HS-5 (cell line): ENCODE measurements at regions not wholly inside any gene's neighbourhood (a gene's known extent, or its start where the extent isn't known, plus 50 kb on each side); places are given as distances from the start of the nearest gene placed in this dataset.
"Not testable (repeated sequence)": the region's sequence is repeated elsewhere in the genome, so short reads cannot be mapped to it uniquely, and the experiment has no call there.

Source experiments
- DNase-seq: peaks from one replicate; pipeline ENCODE4 v3.0.0-alpha.2; 2012; ENCODE audit warnings: low read depth

- DNase-seq = no peak
These were observed 377.5 kb downstream of the HLX start for GRCh38 chr1:221256773-221257172.

GRCh38 chr1:221257548-221257947 is 378.3 kb downstream of the HLX start:
- not testable (repeated sequence) for DNase-seq

- DNase-seq = not testable (repeated sequence)
These were observed 383.4 kb downstream of the HLX start for GRCh38 chr1:221262677-221263076.

- peak; percentile 46 for DNase-seq
These were observed 384.9 kb downstream of the HLX start for GRCh38 chr1:221263831-221264767.

GRCh38 chr1:221264848-221265247 is 385.6 kb downstream of the HLX start:
- no peak for DNase-seq

GRCh38 chr1:221268295-221268694 is 389.1 kb downstream of the HLX start:
- DNase-seq = peak; percentile 73

- no peak for DNase-seq
These were observed 392.5 kb downstream of the HLX start for GRCh38 chr1:221271701-221272100.

GRCh38 chr1:221272940-221273339 is 393.7 kb downstream of the HLX start:
- no peak for DNase-seq

GRCh38 chr1:221274373-221274772 is 395.1 kb downstream of the HLX start:
- DNase-seq = no peak

- no peak for DNase-seq
These were observed 397.7 kb downstream of the HLX start for GRCh38 chr1:221276896-221277409.

- no peak for DNase-seq
These were observed 399.9 kb downstream of the HLX start for GRCh38 chr1:221279146-221279545.

GRCh38 chr1:221283532-221283931 is 404.3 kb downstream of the HLX start:
- no peak for DNase-seq

GRCh38 chr1:221284028-221284427 is 404.8 kb downstream of the HLX start:
- DNase-seq = no peak

- DNase-seq = not testable (repeated sequence)
These were observed 405.7 kb downstream of the HLX start for GRCh38 chr1:221284991-221285390.

GRCh38 chr1:221285458-221286210 is 406.4 kb downstream of the HLX start:
- not testable (repeated sequence) for DNase-seq

GRCh38 chr1:221286399-221286798 is 407.2 kb downstream of the HLX start:
- DNase-seq = no peak

GRCh38 chr1:221289103-221289502 is 409.9 kb downstream of the HLX start:
- DNase-seq = no peak

- no peak for DNase-seq
These were observed 411.4 kb downstream of the HLX start for GRCh38 chr1:221290669-221291068.

GRCh38 chr1:221291113-221291512 is 411.9 kb downstream of the HLX start:
- no peak for DNase-seq

GRCh38 chr1:221292652-221293051 is 413.4 kb downstream of the HLX start:
- DNase-seq = no peak

- DNase-seq = no peak
These were observed 415.0 kb downstream of the HLX start for GRCh38 chr1:221294242-221294641.

- DNase-seq = no peak
These were observed 423.1 kb downstream of the HLX start for GRCh38 chr1:221302357-221302756.

- no peak for DNase-seq
These were observed 423.6 kb downstream of the HLX start for GRCh38 chr1:221302810-221303209.
